ENCODE measurements at regions not wholly inside any gene's neighbourhood (a gene's known extent, or its start where the extent isn't known, plus 50 kb on each side); places are given as distances from the start of the nearest gene placed in this dataset.

DNA sequence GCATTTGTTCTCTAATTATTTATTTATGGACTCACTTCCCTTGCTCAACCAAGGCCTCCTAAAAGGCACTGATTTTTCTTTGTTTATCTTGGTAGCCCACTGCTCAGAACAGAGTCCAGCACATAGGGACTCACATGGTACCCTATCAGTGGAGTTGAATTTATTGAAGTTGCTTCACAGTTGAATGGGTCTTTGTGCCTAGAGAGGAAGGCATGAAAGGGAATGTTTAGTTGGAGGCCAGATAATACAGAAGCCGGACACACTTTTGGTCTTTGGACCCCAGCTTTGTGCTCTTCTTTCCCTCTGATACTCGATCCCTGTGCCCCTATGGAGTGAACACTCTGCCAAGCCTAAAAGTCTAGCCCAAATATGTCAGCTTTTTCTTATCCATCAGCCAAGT lies 429.0 kb downstream of the PRDM2 start:
- TF ChIP-seq, protein P1, sequence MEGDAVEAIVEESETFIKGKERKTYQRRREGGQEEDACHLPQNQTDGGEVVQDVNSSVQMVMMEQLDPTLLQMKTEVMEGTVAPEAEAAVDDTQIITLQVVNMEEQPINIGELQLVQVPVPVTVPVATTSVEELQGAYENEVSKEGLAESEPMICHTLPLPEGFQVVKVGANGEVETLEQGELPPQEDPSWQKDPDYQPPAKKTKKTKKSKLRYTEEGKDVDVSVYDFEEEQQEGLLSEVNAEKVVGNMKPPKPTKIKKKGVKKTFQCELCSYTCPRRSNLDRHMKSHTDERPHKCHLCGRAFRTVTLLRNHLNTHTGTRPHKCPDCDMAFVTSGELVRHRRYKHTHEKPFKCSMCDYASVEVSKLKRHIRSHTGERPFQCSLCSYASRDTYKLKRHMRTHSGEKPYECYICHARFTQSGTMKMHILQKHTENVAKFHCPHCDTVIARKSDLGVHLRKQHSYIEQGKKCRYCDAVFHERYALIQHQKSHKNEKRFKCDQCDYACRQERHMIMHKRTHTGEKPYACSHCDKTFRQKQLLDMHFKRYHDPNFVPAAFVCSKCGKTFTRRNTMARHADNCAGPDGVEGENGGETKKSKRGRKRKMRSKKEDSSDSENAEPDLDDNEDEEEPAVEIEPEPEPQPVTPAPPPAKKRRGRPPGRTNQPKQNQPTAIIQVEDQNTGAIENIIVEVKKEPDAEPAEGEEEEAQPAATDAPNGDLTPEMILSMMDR (IDR thresholded peaks at IDR 0.05), result no peak
- Mint-ChIP-seq H3K27me3 (ENCODE audit: low read depth) (no peaks in the 10 kb centered on the region), H3K36me3 (ENCODE audit: low read depth) (no peaks in the 10 kb centered on the region), H3K27ac (ENCODE audit: unreplicated experiment) (no peak overlapping the region), H3K4me3 (ENCODE audit: unreplicated experiment) (no peak overlapping the region), H3K9me3 (ENCODE audit: low read depth) (peaks cover 12% of the 10 kb centered on the region), H3K4me1 (ENCODE audit: low read depth) (no peaks in the 10 kb centered on the region)
- no peak for DNase-seq (ENCODE audit: low spot score)

DNA sequence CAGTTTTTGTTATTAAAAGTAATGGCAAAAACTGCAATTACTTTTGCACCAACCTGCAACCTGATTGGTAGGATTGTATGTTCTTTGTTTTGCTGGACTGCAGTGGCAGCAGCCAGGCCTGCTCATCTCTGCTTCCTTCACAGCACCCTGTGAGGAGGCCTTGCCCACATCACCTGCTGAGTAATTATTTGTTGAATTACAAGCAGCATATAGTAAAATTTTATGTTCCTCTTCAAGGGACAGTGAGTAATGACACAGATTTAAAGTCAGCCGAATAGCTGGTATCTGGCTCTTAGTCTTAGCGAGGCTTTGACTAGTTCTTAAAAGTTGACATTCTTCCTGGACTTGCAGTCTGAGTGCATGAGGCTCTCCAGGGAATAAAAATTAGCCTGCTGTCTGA lies 435.1 kb downstream of the PRDM2 start:
- Mint-ChIP-seq H3K9me3 (ENCODE audit: low read depth) (peaks cover 11% of the 10 kb centered on the region), H3K4me1 (ENCODE audit: low read depth) (no peaks in the 10 kb centered on the region), H3K27me3 (ENCODE audit: low read depth) (no peaks in the 10 kb centered on the region), H3K27ac (ENCODE audit: unreplicated experiment) (no peak overlapping the region), H3K36me3 (ENCODE audit: low read depth) (no peaks in the 10 kb centered on the region), H3K4me3 (ENCODE audit: unreplicated experiment) (no peak overlapping the region)
- TF ChIP-seq, protein P1 (IDR thresholded peaks at IDR 0.05), result no peak
- no peak for DNase-seq (ENCODE audit: low spot score)

DNA sequence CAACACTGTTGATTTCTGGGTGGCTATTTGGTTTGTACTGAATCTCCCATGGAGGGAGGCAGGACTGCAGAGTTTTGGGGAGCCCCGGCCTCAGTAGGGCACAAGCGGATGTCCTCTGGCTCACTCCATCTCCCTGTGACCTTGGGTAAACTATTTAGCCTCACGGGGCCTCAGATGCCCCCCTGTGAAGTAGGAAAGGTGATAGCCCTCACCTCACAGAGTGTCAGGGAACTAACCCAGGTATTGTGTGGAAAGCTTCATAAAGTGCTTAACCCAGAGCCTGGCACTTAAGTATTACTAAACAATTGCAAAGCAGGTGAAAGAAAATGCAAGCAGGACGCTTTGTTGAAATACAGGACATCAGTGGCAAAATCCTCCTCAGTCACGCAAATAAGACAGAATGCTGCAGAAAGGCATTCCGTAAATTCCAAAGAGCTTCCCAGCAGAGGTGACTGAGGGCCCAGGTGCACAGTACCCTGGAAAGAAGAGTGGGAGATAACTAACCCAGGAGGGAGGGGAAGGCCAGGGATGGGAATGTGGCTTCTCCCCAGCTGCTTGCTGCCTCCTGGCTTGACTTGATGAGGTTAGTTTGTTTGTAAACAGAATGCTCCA lies 436.3 kb downstream of the PRDM2 start:
- DNase-seq (ENCODE audit: low spot score), result no peak
- peaks cover 11% of the 10 kb centered on the region for H3K9me3 Mint-ChIP-seq (ENCODE audit: low read depth)
- no peaks in the 10 kb centered on the region for H3K27me3 Mint-ChIP-seq (ENCODE audit: low read depth)
- no peaks in the 10 kb centered on the region for H3K4me1 Mint-ChIP-seq (ENCODE audit: low read depth)
- H3K36me3 Mint-ChIP-seq (ENCODE audit: low read depth), result no peaks in the 10 kb centered on the region
- H3K27ac Mint-ChIP-seq (ENCODE audit: unreplicated experiment), result no peak overlapping the region
- no peak overlapping the region for H3K4me3 Mint-ChIP-seq (ENCODE audit: unreplicated experiment)
- TF ChIP-seq, protein P1 (IDR thresholded peaks at IDR 0.05), result no peak

DNA sequence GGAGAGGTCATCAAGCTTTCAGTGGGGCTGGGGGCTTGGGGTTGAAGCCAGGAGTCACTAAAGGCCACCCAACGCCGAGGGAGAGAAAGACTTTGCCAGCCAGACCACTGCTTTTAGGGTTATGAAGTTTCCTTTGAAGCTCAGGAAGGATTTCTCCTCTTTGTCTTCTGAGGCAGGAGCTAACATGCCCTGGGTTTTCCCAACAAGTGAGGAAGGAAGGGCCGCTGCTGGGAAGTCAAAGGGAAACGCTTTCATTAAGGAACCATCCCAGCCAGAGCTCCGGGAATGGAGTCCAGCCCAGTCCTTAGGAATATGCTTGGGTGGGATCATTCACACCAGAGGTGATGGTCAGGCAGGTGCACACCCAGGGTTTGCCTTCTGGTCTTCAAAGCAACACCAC lies 436.9 kb downstream of the PRDM2 start:
- DNase-seq (ENCODE audit: low spot score), result no peak
- TF ChIP-seq, protein P1 (IDR thresholded peaks at IDR 0.05), result no peak
- no peaks in the 10 kb centered on the region for H3K4me1 Mint-ChIP-seq (ENCODE audit: low read depth)
- no peaks in the 10 kb centered on the region for H3K36me3 Mint-ChIP-seq (ENCODE audit: low read depth)
- no peak overlapping the region for H3K27ac Mint-ChIP-seq (ENCODE audit: unreplicated experiment)
- peaks cover 8% of the 10 kb centered on the region for H3K9me3 Mint-ChIP-seq (ENCODE audit: low read depth)
- H3K27me3 Mint-ChIP-seq (ENCODE audit: low read depth), result no peaks in the 10 kb centered on the region
- no peak overlapping the region for H3K4me3 Mint-ChIP-seq (ENCODE audit: unreplicated experiment)

DNA sequence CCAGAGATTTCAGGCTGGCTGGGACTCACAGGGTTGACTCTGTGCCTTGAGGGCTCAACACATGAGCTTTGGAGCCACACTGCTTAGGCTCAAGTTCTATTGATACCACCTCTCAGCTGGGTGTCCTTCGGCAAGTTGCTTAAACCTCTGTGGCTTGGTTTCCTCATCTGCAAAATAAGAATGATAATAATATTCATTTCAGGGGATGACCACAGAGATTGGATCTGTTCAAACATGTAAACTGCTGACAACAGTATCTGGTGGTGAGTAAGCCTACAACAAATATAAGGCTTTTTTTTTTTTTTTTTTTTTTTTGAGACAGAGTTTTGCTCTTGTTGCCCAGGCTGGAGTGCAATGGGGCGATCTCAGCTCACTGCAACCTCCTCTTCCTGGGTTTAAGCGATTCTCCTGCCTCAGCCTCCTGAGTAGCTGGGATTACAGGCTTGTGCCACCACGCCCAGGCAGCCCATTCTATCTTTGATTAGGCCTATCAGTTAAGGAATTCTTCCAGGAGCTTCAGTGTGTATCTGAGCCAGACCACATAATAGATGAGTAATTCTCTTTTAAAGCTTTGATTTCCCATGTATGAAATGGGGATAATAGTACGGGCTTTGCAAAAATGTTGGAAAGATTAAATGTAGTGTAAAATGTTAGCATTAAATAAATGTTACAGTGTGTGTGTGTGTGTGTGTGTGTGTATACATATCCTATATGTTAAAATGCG lies 437.6 kb downstream of the PRDM2 start:
- Mint-ChIP-seq H3K27ac (ENCODE audit: unreplicated experiment) (no peak overlapping the region), H3K36me3 (ENCODE audit: low read depth) (no peaks in the 10 kb centered on the region), H3K4me3 (ENCODE audit: unreplicated experiment) (no peak overlapping the region), H3K27me3 (ENCODE audit: low read depth) (no peaks in the 10 kb centered on the region), H3K4me1 (ENCODE audit: low read depth) (no peaks in the 10 kb centered on the region), H3K9me3 (ENCODE audit: low read depth) (peaks cover 7% of the 10 kb centered on the region)
- TF ChIP-seq, protein P1 (IDR thresholded peaks at IDR 0.05), result no peak
- DNase-seq (ENCODE audit: low spot score), result no peak

Measured in chondrocyte (in vitro differentiated cells).